Ovary (tissue), 7 donors: ENCODE measurements at regions not wholly inside any gene's neighbourhood (a gene's known extent, or its start where the extent isn't known, plus 50 kb on each side); places are given as distances from the start of the nearest gene placed in this dataset.

Source experiments
- DNase-seq, 5 donors: peaks; one replicate each; pipeline ENCODE4 v3.0.0-alpha.2; 2019 to 2020
- H3K27ac ChIP-seq, 2 donors: fragments of 200-600 bp; one replicate each; pipeline versions ENCODE4 v1.5.1 to v1.8.0; 2019 to 2022
- H3K27me3 ChIP-seq: fragments of 200-600 bp; one replicate; pipeline ENCODE4 v1.8.0; 2022
- H3K36me3 ChIP-seq: fragments of 200-600 bp; sonication (generic); one replicate; pipeline ENCODE4 v1.5.1; 2019
- H3K4me1 ChIP-seq: one replicate; pipeline ENCODE4 v1.8.1; 2013; ENCODE audit warnings: mild to moderate bottlenecking, moderate library complexity; ENCODE audit not compliant: insufficient read depth
- H3K4me3 ChIP-seq: fragments of 200-600 bp; sonication (generic); one replicate; pipeline ENCODE4 v1.5.1; 2017
- H3K9me3 ChIP-seq, 2 donors: fragments of 200-600 bp in 1 of 2; sonication (generic) in 1 of 2; one replicate each; pipeline versions ENCODE4 v1.5.1 to v1.8.1; 2013 to 2019; ENCODE audit warnings: mild to moderate bottlenecking in 1 of 2, moderate library complexity in 1 of 2
- EP300 ChIP-seq: sonication (generic); formaldehyde crosslinking; IDR thresholded peaks from one replicate; pipeline ENCODE4 v1.6.1; 2017; ENCODE audit warnings: antibody characterized with exemption
- POLR2A ChIP-seq: fragments of 450-650 bp; IDR thresholded peaks from one replicate; pipeline ENCODE4 v1.6.1; 2017; ENCODE audit warnings: antibody characterized with exemption, mild to moderate bottlenecking, moderate library complexity
- WGBS, 3 donors: extraction: QIAGEN DNeasy Blood & Tissue Kit in 1 of 3; methylation state at CpG; one replicate each; pipeline versions ENCODE4 v1.1.5 to v1.1.7; 2013 to 2017; 5-methylcytosine and 5-hydroxymethylcytosine counted together
- intact Hi-C, 4 donors: fragments of 100-400 bp; cut with DNase I; formaldehyde crosslinking; loops; one replicate each; pipeline versions ENCODE4 v1.11.0 to v1.15.1; 2022 to 2023
- TF ChIP-seq, protein P1 (sequence below), 3 donors: fragments of 450-650 bp in 2 of 3; fragments of 200-600 bp in 1 of 3; IDR thresholded peaks; one replicate each; pipeline versions ENCODE4 v1.5.1 to v1.8.0; 2016 to 2022; ENCODE audit warnings: antibody characterized with exemption in 3 of 3, mild to moderate bottlenecking in 1 of 3
- donor health status: DM: no; HTN: no; CAD: no; lungs with moderate emphysema.
- donor health status: DM: no; HTN: no; CAD: no.
- donor health status: Bipolar disorder and iron deficiency.
- donor health status: DM: no; HTN: no; CAD: no.
- donor health status: DM: yes; HTN: yes; CAD: no.

DNA sequence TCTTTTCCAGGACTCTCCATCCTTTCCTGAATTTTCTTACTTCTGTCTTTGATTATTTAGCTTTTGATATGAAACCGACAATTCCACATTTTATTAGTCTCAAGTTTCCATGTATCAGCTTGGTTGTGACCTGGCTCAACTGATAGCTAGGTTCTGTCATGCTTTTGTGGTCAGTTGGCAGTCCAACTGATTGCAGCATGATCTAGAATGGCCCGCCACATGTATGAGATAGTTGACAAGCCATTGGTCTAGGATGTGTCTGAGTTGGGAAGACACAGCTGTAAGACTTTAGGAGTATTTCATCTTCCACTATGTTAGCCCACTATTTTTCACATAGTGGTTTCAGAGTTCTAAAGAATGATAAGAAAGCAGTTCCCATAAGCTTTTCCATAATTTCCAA lies 117.5 kb upstream of the GRID2 start:
- no peak for DNase-seq
- WGBS, 3 donors, result 89 to 92% (median 89%) methylated on average over 2 of the region's 2 CpGs
- Histone ChIP-seq H3K4me1 (no peaks in the 10 kb centered on the region), H3K4me3 (no peak overlapping the region), H3K36me3 (no peaks in the 10 kb centered on the region), H3K9me3 (no peaks in the 10 kb centered on the region), H3K27me3 (no peaks in the 10 kb centered on the region), H3K27ac (no peak overlapping the region)
- intact Hi-C loops, result no loop called here
- TF ChIP-seq, protein P1, sequence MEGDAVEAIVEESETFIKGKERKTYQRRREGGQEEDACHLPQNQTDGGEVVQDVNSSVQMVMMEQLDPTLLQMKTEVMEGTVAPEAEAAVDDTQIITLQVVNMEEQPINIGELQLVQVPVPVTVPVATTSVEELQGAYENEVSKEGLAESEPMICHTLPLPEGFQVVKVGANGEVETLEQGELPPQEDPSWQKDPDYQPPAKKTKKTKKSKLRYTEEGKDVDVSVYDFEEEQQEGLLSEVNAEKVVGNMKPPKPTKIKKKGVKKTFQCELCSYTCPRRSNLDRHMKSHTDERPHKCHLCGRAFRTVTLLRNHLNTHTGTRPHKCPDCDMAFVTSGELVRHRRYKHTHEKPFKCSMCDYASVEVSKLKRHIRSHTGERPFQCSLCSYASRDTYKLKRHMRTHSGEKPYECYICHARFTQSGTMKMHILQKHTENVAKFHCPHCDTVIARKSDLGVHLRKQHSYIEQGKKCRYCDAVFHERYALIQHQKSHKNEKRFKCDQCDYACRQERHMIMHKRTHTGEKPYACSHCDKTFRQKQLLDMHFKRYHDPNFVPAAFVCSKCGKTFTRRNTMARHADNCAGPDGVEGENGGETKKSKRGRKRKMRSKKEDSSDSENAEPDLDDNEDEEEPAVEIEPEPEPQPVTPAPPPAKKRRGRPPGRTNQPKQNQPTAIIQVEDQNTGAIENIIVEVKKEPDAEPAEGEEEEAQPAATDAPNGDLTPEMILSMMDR (IDR thresholded peaks at IDR 0.05), result no peak
- no peak for TF ChIP-seq EP300
- no peak for TF ChIP-seq POLR2A

- Histone ChIP-seq H3K36me3 (no peaks in the 10 kb centered on the region), H3K4me1 (no peaks in the 10 kb centered on the region), H3K27ac (no peak overlapping the region), H3K27me3 (no peaks in the 10 kb centered on the region), H3K9me3 (no peaks in the 10 kb centered on the region), H3K4me3 (no peak overlapping the region)
- DNase-seq, result no peak
- intact Hi-C loops, result no loop called here
- TF ChIP-seq EP300 (no peak), POLR2A (no peak)
- TF ChIP-seq, protein P1 (IDR thresholded peaks at IDR 0.05), result no peak
Measured at GRCh38 chr4:92189146-92189545, 114.6 kb upstream of the GRID2 start.

GRCh38 chr4:92198711-92199110 lies 105.1 kb upstream of the GRID2 start:
- H3K4me3 ChIP-seq, result no peak overlapping the region
- no peak overlapping the region for H3K27ac ChIP-seq
- H3K4me1 ChIP-seq, result no peaks in the 10 kb centered on the region
- no peaks in the 10 kb centered on the region for H3K27me3 ChIP-seq
- H3K9me3 ChIP-seq, result no peaks in the 10 kb centered on the region
- 81 to 87% (median 85%) methylated on average over 4 of the region's 4 CpGs for WGBS, 3 donors
- TF ChIP-seq, protein P1 (IDR thresholded peaks at IDR 0.05), result no peak
- TF ChIP-seq EP300 (no peak), POLR2A (no peak)
- no peak for DNase-seq
- intact Hi-C loops, result no loop called here
- no peaks in the 10 kb centered on the region for H3K36me3 ChIP-seq

DNA sequence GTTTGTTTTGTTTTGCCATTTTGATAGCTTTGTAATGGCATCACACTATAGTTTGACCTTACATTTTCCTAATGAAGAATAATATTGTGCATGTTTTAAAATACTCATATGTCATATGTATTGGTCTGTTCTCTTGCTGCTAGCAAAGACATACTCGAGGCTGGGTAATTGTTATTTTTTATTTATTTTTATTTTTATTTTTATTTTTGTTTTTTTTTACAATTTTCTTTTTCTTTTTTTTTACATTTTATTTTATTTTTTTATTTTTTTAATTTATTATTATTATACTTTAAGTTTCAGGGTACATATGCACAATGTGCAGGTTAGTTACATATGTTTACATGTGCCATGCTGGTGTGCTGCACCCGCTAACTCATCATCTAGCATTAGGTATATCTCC lies 104.6 kb upstream of the GRID2 start:
- Histone ChIP-seq H3K9me3 (no peaks in the 10 kb centered on the region), H3K4me3 (no peak overlapping the region), H3K27me3 (no peaks in the 10 kb centered on the region), H3K27ac (no peak overlapping the region), H3K4me1 (no peaks in the 10 kb centered on the region), H3K36me3 (no peaks in the 10 kb centered on the region)
- DNase-seq, result no peak
- intact Hi-C loops, result no loop called here
- TF ChIP-seq EP300, result no peak
- TF ChIP-seq, protein P1 (IDR thresholded peaks at IDR 0.05), result no peak
- no peak for TF ChIP-seq POLR2A
- 90 to 97% (median 91%) methylated on average over 2 of the region's 2 CpGs for WGBS, 3 donors

DNA sequence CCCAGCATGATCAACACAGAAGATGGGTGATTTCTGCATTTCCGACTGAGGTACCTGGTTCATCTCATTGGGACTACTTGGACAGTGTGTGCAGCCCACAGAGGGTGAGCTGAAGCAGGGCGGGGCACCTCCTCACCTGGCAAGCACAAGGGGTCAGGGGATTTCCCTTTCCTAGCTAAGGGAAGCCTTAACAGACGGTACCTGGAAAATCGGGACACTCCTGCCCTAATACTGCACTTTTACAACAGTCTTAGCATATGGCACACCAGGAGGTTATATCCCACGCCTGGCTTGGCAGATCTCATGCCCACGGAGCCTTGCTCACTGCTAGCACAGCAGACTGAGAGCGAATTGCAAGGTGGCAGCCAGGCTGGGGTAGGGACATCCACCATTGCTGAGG lies 92.9 kb upstream of the GRID2 start:
- Histone ChIP-seq H3K27ac (no peak overlapping the region), H3K27me3 (no peaks in the 10 kb centered on the region), H3K4me1 (no peaks in the 10 kb centered on the region), H3K36me3 (no peaks in the 10 kb centered on the region), H3K4me3 (no peak overlapping the region), H3K9me3 (no peaks in the 10 kb centered on the region)
- WGBS, 3 donors, result 85 to 93% (median 89%) methylated on average over 7 of the region's 7 CpGs
- no peak for TF ChIP-seq POLR2A
- no peak for DNase-seq
- intact Hi-C loops, result no loop called here
